ENCODE measurements at regions not wholly inside any gene's neighbourhood (a gene's known extent, or its start where the extent isn't known, plus 50 kb on each side); places are given as distances from the start of the nearest gene placed in this dataset.
A peak's percentile ranks its signal among the peaks of the same experiment; 100 is the strongest.

DNA sequence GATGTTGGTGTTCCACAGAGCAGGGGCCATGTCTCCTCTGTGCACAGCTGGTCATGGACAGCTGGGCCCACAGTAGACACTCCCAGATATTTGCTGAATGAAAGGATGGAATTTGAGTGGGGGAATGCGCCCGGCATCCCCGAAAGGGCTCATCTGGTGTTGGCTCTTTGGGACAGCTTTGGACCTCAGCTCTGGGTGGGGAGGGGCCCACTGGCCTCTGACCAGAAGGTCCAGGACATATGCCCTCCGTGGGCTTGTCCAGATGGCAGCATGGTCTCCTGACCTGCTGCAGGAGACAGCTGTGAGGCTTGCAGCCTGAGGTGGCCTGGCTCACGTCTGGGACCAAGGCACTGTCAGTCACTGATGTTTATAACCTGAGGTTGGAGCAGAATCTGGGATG, 160.4 kb upstream of the AJAP1 start:
- in situ Hi-C loops (cut with HindIII; ENCODE audit: low sequenced_read_pairs): no loop called here
- no peak for DNase-seq (ENCODE audit: low spot score)

DNA sequence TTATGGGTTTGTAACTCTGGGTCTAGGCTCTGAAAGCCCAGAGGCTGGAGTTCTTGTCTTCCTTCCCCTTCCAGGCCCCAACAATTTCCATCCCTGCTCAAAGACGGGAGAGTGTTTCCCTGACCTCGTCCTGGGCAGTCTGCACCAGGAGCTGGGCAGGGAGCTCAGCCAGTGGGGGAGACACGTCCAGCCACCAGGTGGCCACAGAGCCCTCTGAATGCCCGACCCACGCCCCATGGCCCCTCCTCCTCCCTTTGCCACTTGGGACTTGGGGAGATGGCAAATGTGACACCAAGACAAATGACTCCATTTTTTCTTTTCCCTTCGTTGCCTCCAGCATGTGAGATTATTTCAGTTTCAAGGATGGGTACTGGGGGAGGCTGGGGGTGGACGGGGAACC, 159.9 kb upstream of the AJAP1 start:
- in situ Hi-C loops (cut with HindIII; ENCODE audit: low sequenced_read_pairs): no loop called here
- DNase-seq (ENCODE audit: low spot score): no peak

DNA sequence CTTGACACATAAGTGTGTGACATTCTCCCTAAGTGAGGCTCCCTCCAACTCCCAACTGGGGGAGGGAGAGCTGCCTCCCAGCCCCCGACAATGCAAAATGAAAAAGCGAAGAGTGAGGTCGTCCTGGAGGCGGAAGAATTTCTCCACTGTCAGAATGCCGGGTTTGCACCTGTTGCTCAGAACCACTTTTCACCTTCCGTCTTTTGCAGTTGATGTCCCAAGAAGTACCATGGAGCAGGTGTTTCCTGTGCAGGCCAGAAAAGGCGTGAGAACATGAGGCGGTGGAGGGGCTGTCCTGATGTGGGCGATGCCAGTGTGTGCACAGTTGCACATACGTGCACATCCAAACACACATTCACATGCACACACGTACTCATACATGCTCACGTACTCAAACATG, 158.6 kb upstream of the AJAP1 start:
- no peak for DNase-seq (ENCODE audit: low spot score)
- in situ Hi-C loops (cut with HindIII; ENCODE audit: low sequenced_read_pairs): no loop called here

DNA sequence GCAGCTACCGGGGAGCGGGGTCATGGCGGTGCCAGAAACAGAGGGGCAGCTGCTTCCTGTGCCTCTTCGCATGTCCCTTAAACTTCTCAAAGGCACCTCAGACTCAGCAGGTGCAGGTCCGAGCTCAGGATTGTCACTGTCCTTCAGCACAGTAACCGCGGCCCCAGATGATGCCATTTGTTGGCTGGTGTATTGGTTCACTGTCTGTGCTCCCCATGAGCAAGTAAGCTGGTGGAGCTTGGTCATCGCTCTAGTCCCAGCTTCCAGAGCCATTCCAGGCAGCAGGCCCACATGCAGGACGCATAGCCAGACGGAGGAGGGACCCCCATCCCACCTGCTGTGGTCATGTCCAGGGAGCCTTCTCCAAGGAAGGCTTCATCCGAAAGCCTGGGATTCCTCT, 154.0 kb upstream of the AJAP1 start:
- no peak for DNase-seq (ENCODE audit: low spot score)
- in situ Hi-C loops (cut with HindIII; ENCODE audit: low sequenced_read_pairs): no loop called here

DNA sequence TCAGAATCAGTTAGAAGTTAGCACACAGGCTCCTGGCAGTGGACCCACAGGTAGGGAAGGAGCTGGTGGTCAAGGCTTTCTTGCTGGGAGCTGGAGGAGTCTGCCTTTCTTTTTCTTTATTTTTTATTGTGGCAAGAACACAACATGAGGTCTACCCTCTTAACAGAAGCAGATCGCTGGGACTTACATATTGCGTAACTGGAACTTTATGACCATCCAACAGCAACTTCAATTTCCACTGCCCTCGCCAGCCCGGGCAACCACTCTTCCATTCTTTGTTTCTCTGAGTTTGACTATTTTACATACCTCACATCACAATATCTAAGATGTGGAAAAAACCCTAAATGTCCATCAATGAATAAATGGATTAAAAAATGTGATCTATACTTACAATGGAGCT, 147.8 kb upstream of the AJAP1 start:
- DNase-seq (ENCODE audit: low spot score): no peak
- in situ Hi-C loops (cut with HindIII; ENCODE audit: low sequenced_read_pairs): no loop called here

DNA sequence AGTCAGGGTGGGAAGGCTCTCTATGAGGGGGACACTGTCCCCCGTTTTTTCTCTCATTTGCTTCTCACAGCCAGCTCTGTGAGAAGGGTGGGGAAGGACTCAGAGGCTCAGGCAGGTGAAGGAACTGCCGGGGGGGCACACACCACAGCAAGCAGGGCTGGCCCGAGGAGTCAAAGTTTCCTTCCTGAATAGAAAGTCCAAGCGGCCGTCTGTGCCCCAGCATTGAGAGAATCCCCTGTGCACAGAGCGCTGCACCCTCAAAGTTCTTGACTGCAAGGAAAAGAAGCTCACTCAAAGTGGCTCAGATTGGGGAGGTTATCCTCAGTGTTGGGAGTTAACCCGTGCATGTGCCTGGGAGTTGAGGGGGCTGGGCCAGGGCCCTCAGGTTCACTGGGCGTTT, 145.2 kb upstream of the AJAP1 start:
- in situ Hi-C loops (cut with HindIII; ENCODE audit: low sequenced_read_pairs): no loop called here
- no peak for DNase-seq (ENCODE audit: low spot score)

DNA sequence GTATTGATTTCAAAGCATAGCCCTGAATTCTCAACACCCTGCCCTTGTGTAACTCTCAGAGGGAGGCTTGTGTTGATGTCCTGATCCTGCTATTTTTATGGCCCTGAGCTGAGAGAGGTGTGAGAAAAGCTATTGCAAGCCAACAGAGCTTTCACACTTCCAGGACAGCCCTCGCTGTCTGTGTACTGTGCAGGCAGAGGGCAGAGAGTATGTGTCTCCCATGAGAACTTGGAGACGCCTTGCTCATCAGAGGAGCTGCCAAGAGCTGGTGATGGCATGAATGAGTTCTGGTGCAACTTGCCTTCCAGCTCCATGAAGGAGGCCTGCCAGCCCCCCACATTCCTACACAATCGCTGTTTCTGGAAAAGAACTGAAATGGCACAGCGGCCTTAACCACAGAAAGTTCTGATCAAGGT, 144.1 kb upstream of the AJAP1 start:
- in situ Hi-C loops (cut with HindIII; ENCODE audit: low sequenced_read_pairs): no loop called here
- no peak for DNase-seq (ENCODE audit: low spot score)

DNA sequence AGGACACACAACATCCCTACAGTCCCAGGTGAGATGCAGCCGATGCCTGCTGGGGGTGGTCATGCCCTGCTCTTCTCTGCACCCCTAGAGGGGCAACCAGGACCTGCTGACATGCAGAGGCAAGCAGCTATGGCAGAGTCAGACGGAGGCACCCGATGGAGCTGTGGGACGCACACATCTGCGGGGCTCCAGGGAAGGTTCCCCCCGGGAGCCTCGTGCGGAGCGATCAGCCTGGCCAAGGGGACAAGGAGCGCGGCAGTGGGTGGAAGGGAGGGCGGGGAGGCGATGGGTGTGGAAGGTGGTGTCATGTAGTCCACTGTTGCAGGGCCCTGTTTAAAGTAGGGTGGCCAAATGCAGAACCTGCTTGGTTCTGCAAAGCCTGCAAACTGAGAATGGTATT, 143.0 kb upstream of the AJAP1 start:
- DNase-seq (ENCODE audit: low spot score): no peak
- in situ Hi-C loops (cut with HindIII; ENCODE audit: low sequenced_read_pairs): no loop called here

DNA sequence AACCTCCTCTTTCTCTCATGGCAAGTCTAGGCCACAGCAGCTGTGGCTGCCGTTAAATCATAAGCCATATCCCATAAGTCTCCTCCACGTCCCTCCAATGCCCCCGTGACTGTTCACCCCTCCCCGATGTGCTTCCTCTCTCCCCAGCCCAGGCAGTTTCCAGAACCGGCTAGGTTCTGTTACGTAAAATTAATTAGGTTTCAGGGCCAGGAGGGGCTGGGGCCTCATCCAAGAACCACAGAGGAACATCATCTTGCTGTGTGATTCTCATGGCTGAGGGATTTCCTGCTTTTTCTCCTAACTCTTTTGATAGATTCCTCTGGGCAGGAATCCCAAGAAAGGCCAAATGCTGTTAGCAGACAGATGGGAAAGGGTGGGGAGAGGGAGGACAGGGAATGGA, 141.8 kb upstream of the AJAP1 start:
- peak; percentile 20 for DNase-seq (ENCODE audit: low spot score)
- in situ Hi-C loops (cut with HindIII; ENCODE audit: low sequenced_read_pairs): no loop called here

DNA sequence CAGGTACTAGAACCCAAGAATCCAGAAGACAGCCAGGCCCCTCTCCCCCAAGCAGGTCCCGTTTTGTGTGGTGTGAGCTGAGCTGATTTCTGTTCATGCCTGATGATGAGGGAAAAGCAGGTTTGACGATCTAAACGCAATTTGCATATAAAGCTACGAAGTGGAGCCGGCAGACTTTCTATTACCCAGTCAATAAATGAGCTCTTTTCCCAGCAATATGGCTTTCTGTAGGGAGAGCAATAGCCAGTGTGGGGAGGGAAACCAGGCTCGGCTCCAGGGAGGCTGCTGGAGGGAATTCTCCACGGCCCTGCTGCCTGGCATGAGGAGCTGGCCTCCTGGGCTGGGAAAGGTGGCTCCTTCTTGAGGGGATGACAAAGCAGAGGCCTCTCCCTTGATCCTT, 140.7 kb upstream of the AJAP1 start:
- in situ Hi-C loops (cut with HindIII; ENCODE audit: low sequenced_read_pairs): no loop called here
- DNase-seq (ENCODE audit: low spot score): no peak

DNA sequence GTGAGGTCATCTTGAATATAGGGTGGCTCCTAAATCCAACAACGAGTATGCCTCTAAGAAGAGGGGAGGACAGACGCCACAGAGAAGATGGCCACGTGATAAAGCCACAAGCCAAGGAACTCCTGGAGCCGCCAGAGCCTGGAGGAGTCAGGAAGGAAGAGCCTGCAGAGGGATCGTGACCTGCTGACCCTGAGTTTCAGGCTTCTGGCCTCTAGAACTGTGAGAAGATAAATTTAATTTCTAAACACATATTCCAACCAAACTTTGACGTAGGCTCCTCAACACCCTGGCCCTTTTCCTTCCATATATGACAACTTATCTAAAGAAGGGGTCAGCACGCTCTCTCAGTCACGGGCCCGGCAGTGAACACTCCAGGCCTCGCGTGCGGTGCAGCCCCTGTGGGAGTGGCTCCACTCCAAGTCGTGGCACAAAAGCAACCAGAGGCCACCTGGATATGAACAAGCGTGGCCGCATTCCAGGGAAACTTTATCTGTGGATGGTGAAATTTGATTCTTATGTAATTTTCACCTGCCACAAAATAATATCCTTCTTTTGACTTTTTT, 138.6 kb upstream of the AJAP1 start:
- in situ Hi-C loops (cut with HindIII; ENCODE audit: low sequenced_read_pairs): no loop called here
- no peak for DNase-seq (ENCODE audit: low spot score)

DNA sequence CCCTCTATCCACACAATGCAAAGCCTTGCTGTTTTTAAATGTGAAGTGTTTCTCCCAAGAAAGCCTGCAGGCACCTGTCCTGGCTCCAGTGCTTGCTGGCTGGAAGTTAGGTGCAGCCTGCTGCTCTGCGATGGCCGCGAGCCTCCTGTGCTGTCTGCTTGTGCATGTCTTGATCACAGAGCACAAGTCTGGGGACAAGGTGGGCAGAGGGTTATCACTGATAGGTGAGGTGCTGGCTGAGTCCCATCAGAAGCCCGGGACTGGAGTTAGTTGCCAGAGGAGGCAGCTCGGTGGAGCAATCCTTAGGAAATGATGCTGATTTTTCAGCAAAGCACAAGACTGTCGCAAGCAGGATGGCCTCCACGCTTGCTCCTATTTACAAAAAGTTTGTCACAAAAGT, 137.8 kb upstream of the AJAP1 start:
- in situ Hi-C loops (cut with HindIII; ENCODE audit: low sequenced_read_pairs): no loop called here
- DNase-seq (ENCODE audit: low spot score): no peak

DNA sequence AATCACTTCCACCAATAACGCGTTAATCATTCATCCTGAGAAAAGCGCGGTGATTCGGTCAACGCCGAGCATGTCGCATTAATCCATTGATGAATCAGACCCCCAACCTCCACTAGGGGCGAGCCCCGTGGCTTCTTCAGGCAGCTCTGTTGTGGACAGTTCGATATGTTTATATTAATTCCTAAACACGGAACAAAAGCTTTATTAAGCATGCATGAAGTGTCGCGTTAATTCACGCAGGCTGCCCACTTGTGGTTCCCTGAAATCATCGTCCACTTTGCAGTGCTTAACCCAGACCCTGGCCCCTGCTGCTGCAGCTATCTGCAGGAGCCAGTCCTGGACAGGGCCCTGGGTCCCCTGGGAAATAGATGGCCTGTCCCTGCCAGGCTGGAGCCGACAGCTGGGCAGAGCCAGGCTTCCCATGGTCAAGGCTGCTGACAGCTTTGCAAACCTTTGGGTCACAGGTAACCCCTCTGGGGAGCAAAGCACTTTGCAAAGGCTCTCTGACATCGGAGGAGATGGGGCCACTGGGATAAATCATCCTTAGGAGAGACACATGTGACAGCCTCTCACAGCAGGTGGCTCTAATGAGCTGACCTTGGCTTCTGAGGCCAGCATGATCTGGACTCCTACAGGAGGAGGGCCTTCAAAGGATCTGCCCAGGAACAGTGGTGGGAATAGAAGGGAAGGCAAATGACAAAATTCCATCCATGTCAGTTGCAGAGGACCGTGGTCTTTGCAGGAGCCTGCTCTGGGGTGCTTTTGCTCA, 137.0 kb upstream of the AJAP1 start:
- no peak for DNase-seq (ENCODE audit: low spot score)
- in situ Hi-C loops (cut with HindIII; ENCODE audit: low sequenced_read_pairs): no loop called here

DNA sequence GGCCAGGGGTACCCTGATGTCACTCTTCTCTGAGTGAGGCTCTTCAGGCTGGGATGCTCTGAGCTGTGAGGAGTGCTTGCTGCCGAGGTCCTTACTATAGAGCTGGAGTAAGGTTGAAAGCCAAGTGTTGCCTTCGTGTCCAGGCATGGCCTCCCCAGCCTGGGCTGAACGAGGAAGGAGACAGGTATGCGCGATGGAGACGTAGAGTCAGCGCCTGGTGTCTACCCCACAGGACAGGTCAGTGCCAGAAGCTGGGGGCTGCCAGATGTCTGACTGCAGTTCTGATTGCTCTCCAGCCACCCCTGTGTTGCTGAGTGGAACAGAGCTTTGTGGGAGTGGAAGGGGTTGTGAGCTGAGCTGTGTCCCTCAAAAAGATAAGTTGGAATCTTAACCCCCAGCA, 135.8 kb upstream of the AJAP1 start:
- in situ Hi-C loops (cut with HindIII; ENCODE audit: low sequenced_read_pairs): no loop called here
- no peak for DNase-seq (ENCODE audit: low spot score)

DNA sequence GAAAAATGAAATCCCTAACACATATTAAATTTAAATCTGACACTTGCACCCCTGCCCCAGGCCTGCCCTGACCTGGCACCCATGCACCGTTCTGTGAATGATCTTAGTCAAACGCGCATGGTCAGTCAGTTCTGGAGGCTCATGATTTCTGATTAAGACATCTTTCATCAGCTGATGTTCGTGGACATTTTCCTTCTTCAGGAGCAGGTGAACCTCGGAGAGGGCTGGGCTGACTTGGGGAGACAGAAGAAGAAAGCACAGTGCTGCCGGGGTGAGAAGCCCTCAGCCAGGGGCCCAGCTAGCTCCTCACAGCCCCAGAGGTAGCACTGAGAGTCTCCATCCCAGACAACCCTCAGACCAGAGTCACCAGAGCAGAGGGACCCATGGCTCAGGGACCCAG, 134.5 kb upstream of the AJAP1 start:
- in situ Hi-C loops (cut with HindIII; ENCODE audit: low sequenced_read_pairs): no loop called here

DNA sequence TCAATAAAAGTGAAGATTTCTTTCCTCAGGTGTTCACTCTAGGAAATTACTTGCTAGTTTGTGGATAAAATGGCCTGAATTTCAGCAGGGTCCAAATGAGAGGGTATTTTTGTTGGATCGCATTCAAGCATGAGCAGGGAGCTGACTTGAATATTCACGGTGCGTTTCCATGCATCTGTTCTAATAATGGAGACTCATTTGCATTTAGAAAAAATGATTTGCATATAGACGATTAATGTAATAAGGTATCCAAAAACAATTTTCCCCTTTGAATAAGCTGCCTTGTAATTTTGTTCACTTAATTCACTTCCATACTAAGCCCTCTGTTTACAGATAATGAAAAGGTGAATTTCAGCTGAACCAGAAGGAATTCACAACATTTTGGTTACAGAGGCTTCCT, 130.9 kb upstream of the AJAP1 start:
- in situ Hi-C loops (cut with HindIII; ENCODE audit: low sequenced_read_pairs): no loop called here
- no peak for DNase-seq (ENCODE audit: low spot score)

More for the DNA sequence above, 134.5 kb upstream of the AJAP1 start:
- no peak for DNase-seq (ENCODE audit: low spot score)

DNA sequence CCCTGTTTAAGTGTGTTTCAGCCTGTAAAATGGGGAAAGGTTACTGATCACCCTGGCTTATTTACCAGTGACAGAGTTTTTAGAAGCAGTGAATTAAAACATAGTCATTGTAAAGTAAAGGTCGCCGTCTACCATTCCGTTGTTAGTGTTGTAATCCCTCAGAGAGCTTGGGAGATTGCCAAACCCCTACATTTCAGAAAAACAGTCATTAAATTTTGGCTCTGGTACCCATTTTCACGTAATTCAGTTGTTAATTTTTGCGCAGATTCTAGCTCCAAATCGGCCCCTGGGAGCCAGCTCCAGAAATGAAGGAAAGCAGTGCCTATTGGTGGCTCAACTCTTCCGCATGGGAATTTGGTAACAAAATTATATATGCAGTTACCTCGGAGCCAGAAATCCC, 127.7 kb upstream of the AJAP1 start:
- in situ Hi-C loops (cut with HindIII; ENCODE audit: low sequenced_read_pairs): no loop called here

DNA sequence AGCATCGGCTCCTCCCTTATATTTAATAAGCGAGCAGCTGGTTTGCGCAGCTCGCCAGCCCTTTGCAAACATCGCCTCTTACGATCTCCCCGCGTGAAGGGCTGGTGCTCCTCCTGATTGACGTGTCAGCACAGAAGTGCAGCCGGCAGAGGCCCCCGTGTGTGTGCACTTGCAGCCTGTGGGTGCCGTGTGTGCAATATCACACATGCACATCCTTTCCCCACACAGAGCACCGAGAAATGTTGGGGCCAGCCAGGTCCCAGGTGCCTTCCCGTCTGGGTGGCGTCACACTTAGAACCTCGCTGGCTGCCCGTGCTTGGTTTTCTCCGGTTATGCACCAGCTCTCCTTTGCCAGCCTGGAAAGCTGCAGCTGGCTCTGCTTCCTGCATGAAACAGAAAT, 126.6 kb upstream of the AJAP1 start:
- DNase-seq (ENCODE audit: low spot score): no peak
- in situ Hi-C loops (cut with HindIII; ENCODE audit: low sequenced_read_pairs): no loop called here

More for the DNA sequence above, 127.7 kb upstream of the AJAP1 start:
- DNase-seq (ENCODE audit: low spot score): no peak

DNA sequence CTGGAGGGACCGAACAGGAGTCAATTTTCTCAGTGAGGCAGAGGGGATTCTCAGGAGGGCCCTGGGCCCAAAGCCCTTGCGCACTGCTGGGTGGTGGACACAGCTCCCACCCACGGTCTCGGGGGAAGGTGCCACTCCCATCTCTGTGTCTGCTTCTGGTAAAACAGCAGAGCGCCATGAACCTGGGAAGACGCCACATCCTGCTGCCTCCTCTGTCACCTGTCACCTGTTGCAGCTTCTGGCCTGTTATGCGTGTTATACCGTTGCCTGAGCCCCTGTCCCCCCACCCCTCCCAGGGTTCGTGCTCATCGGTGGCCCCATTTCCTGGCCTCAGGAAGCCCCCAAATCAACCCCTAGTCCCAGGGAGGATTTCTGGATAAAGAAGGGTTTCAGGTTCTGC, 125.8 kb upstream of the AJAP1 start:
- in situ Hi-C loops (cut with HindIII; ENCODE audit: low sequenced_read_pairs): no loop called here

DNA sequence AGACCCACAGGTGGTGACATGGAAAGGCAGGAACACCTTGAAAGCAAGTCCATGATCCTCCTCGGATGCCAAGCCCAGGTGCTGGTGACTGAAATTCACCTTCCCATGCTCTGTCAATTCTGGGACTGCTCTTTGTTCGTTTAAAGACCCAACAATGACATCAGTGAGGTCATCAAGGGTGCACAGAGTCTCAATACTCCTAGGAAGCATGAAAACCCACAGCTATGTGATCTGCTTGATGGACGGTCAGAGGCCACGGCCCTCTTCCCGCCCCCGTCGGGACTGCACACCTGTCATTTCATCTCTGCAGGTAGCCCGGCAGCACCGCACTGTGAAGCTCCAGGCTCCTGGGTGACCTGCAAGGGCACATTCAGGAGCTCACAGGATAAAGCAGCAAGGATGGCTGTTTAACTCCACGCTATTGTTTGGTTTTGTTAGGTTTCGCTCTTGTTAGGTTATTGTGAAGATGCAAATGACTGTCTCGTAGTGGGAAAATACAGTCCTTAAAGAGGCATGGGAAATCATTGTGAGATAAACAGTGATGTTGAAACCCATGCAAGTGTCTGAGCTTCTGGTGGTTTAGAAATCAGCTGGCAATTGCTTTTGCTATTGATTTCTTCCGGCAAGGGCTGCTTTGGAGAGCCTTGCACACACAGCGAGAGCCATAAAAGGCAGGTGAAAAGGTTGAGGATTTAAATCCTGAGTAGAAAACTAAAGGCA, 124.8 kb upstream of the AJAP1 start:
- in situ Hi-C loops (cut with HindIII; ENCODE audit: low sequenced_read_pairs): no loop called here
- no peak for DNase-seq (ENCODE audit: low spot score)

More for the DNA sequence above, 125.8 kb upstream of the AJAP1 start:
- DNase-seq (ENCODE audit: low spot score): no peak

Data from G401 (cell line).